H1 (cell line): ENCODE measurements at regions not wholly inside any gene's neighbourhood (a gene's known extent, or its start where the extent isn't known, plus 50 kb on each side); places are given as distances from the start of the nearest gene placed in this dataset.

ENCODE experiments used
- CTCF ChIA-PET: fragments of 300-600 bp; sonication (Branson Sonifier 250); formaldehyde crosslinking; loops from one replicate; lab custom pipeline; 2021; ENCODE audit not compliant: partially characterized antibody; lab: Charles Lee
- POLR2A ChIA-PET: fragments of 300-600 bp; sonication (Branson Sonifier 250); formaldehyde crosslinking; loops from one replicate; lab custom pipeline; 2021; ENCODE audit warnings: inconsistent platforms; ENCODE audit not compliant: partially characterized antibody; lab: Charles Lee
- DNase-seq, 2 experiments: peaks; one replicate each; pipeline versions ENCODE4 v3.0.0 to v3.0.0-alpha.2; 2010 to 2022; ENCODE audit warnings: low spot score in 2 of 2, low read depth in 1 of 2, mixed read lengths in 1 of 2
- FAIRE-seq: peaks from 2 replicates; lab custom pipeline; 2011; peaks lifted over from hg19 to GRCh38; lab: Jason Lieb, UNC
- H2AFZ ChIP-seq: 2 replicates; pipeline ENCODE4 v1.8.1; 2012; ENCODE audit warnings: low read length, inconsistent platforms
- H2AK5ac ChIP-seq: 2 replicates; pipeline ENCODE4 v1.6.1; 2013; ENCODE audit warnings: low read depth, low read length
- H2BK120ac ChIP-seq: replicated peaks from 2 replicates; pipeline ENCODE3; 2013; ENCODE audit warnings: low read depth, low read length, inconsistent platforms
- H2BK12ac ChIP-seq: 2 replicates; pipeline ENCODE4 v1.6.1; 2013; ENCODE audit warnings: low read depth, low read length
- H2BK15ac ChIP-seq: 2 replicates; pipeline ENCODE4 v1.6.1; 2013; ENCODE audit warnings: low read length
- H2BK20ac ChIP-seq: 2 replicates; pipeline ENCODE4 v1.6.1; 2013; ENCODE audit warnings: low read length
- H2BK5ac ChIP-seq: 2 replicates; pipeline ENCODE4 v1.6.1; 2013; ENCODE audit warnings: low read depth, low read length
- H3K14ac ChIP-seq: 2 replicates; pipeline ENCODE4 v1.6.1; 2013; ENCODE audit warnings: inconsistent platforms; ENCODE audit not compliant: insufficient read length
- H3K18ac ChIP-seq: 2 replicates; pipeline ENCODE4 v1.6.1; 2013; ENCODE audit warnings: low read length; ENCODE audit errors: extremely low read depth
- H3K23ac ChIP-seq: 2 replicates; pipeline ENCODE4 v1.6.1; 2013; ENCODE audit warnings: inconsistent platforms; ENCODE audit not compliant: insufficient read length
- H3K23me2 ChIP-seq: 2 replicates; pipeline ENCODE4 v1.6.1; 2013; ENCODE audit warnings: low read depth, low read length
- H3K27ac ChIP-seq: 2 replicates; pipeline ENCODE4 v1.6.1; 2011; ENCODE audit warnings: low read depth, low read length, inconsistent platforms
- H3K27me3 ChIP-seq, 4 experiments: replicated peaks in 1 of 4; 1 replicate in 1 of 4; 2 replicates in 3 of 4; pipeline versions ENCODE4 v1.6.1 to v1.8.1; 2011 to 2013; ENCODE audit warnings: low read length in 3 of 4, mild to moderate bottlenecking in 3 of 4, inconsistent platforms in 2 of 4, mixed read lengths in 2 of 4, moderate library complexity in 1 of 4; ENCODE audit not compliant: control insufficient read depth in 3 of 4, insufficient read depth in 3 of 4; ENCODE audit errors: extremely low read depth in 1 of 4
- H3K36me3 ChIP-seq, 4 experiments: 2 replicates each; pipeline versions ENCODE4 v1.6.1 to v1.8.1; 2011 to 2013; ENCODE audit warnings: mild to moderate bottlenecking in 4 of 4, low read length in 3 of 4, moderate library complexity in 2 of 4, control low read depth in 1 of 4, inconsistent platforms in 1 of 4; ENCODE audit not compliant: insufficient read depth in 4 of 4, control insufficient read depth in 2 of 4
- H3K4ac ChIP-seq: replicated peaks from 2 replicates; pipeline ENCODE3; 2013; ENCODE audit warnings: low read length, low read depth, mixed read lengths, inconsistent platforms; ENCODE audit not compliant: insufficient read length
- H3K4me1 ChIP-seq, 4 experiments: replicated peaks in 1 of 4; 1 replicate in 1 of 4; 2 replicates in 3 of 4; pipeline versions ENCODE4 v1.6.1 to v1.8.1; 2011 to 2013; ENCODE audit warnings: low read length in 3 of 4, inconsistent platforms in 2 of 4, mixed read lengths in 1 of 4; ENCODE audit not compliant: insufficient read depth in 4 of 4, control insufficient read depth in 3 of 4
- H3K4me2 ChIP-seq, 2 experiments: 2 replicates each; pipeline versions ENCODE4 v1.6.1 to v1.8.1; 2011 to 2013; ENCODE audit warnings: low read depth in 2 of 2, low read length in 2 of 2, control low read depth in 1 of 2, inconsistent platforms in 1 of 2, mild to moderate bottlenecking in 1 of 2; ENCODE audit not compliant: insufficient read depth in 1 of 2
- H3K4me3 ChIP-seq, 4 experiments: fragments of 200-600, 300-600 bp in 1 of 4; sonication (generic), shearing (Covaris generic), sonication (Bioruptor Twin) in 1 of 4; 2 replicates each; pipeline versions ENCODE4 v1.5.1 to v1.8.1; 2011 to 2016; ENCODE audit warnings: low read length in 4 of 4, low read depth in 3 of 4, control low read depth in 2 of 4, inconsistent platforms in 2 of 4, mild to moderate bottlenecking in 2 of 4, mixed read lengths in 1 of 4, moderate library complexity in 1 of 4; ENCODE audit not compliant: insufficient read depth in 2 of 4; ENCODE audit errors: extremely low read depth in 1 of 4
- H3K56ac ChIP-seq: replicated peaks from 2 replicates; pipeline ENCODE3; 2013; ENCODE audit warnings: low read depth, mild to moderate bottlenecking, mixed read lengths, low read length, inconsistent platforms; ENCODE audit not compliant: insufficient read length
- H3K79me1 ChIP-seq: 2 replicates; pipeline ENCODE4 v1.6.1; 2013; ENCODE audit warnings: low read depth, low read length, control low read depth
- H3K79me2 ChIP-seq, 2 experiments: 2 replicates each; pipeline versions ENCODE4 v1.6.1 to v1.8.1; 2012 to 2013; ENCODE audit warnings: low read length in 2 of 2, mild to moderate bottlenecking in 2 of 2, inconsistent platforms in 1 of 2; ENCODE audit not compliant: insufficient read depth in 2 of 2, control insufficient read depth in 1 of 2
- H3K9ac ChIP-seq, 4 experiments: replicated peaks in 1 of 4; 1 replicate in 1 of 4; 2 replicates in 3 of 4; pipeline versions ENCODE4 v1.6.1 to v1.8.1; 2011 to 2013; ENCODE audit warnings: low read depth in 3 of 4, low read length in 3 of 4, control low read depth in 2 of 4, mild to moderate bottlenecking in 2 of 4, moderate library complexity in 2 of 4, inconsistent platforms in 1 of 4; ENCODE audit errors: extremely low read depth in 1 of 4
- H3K9me3 ChIP-seq, 2 experiments: 2 replicates each; pipeline versions ENCODE4 v1.6.1 to v1.8.1; 2012 to 2013; ENCODE audit warnings: mild to moderate bottlenecking in 2 of 2, moderate library complexity in 2 of 2, control low read depth in 1 of 2, inconsistent platforms in 1 of 2, low read depth in 1 of 2, low read length in 1 of 2, mixed read lengths in 1 of 2; ENCODE audit not compliant: insufficient read depth in 2 of 2
- H4K20me1 ChIP-seq, 2 experiments: replicated peaks in 1 of 2; 2 replicates each; pipeline versions ENCODE3 to v1.8.1; 2011 to 2013; ENCODE audit warnings: inconsistent platforms in 2 of 2, low read length in 2 of 2, mild to moderate bottlenecking in 1 of 2; ENCODE audit not compliant: insufficient read depth in 2 of 2, control insufficient read depth in 1 of 2
- H4K5ac ChIP-seq: 2 replicates; pipeline ENCODE4 v1.6.1; 2013; ENCODE audit warnings: low read length, low read depth, mixed read lengths, inconsistent platforms; ENCODE audit not compliant: insufficient read length
- H4K8ac ChIP-seq: 2 replicates; pipeline ENCODE4 v1.8.0; 2013; ENCODE audit warnings: mild to moderate bottlenecking, moderate library complexity, low read length, inconsistent platforms; ENCODE audit not compliant: insufficient read depth; ENCODE audit errors: extremely low read depth
- H4K91ac ChIP-seq: replicated peaks from 2 replicates; pipeline ENCODE3; 2013; ENCODE audit warnings: low read length, mixed read lengths, inconsistent platforms; ENCODE audit not compliant: insufficient read length
- MAFK ChIP-seq: IDR thresholded peaks from 2 replicates; pipeline ENCODE4 v1.6.1; 2012; ENCODE audit warnings: low read depth, mild to moderate bottlenecking, improper control_type of control experiment, low read length
- POLR2AphosphoS5 ChIP-seq: IDR thresholded peaks from 2 replicates; pipeline ENCODE4 v1.6.1; 2011; ENCODE audit warnings: low read depth, low read length
- TEAD4 ChIP-seq: IDR thresholded peaks from 2 replicates; pipeline ENCODE4 v1.6.1; 2012; ENCODE audit warnings: low read depth, low read length, inconsistent platforms, mixed read lengths
- WGBS, 2 experiments: shearing (Covaris generic) in 1 of 2; methylation state at CpG; one replicate each; pipeline versions ENCODE4 v1.1.6 to v1.1.7; 2013 to 2015; ENCODE audit warnings: low lambda C conversion rate in 2 of 2, mixed read lengths in 2 of 2, inconsistent platforms in 1 of 2, low coverage in 1 of 2, missing lambda C conversion rate in 1 of 2; ENCODE audit not compliant: insufficient replicate concordance in 2 of 2, insufficient coverage in 1 of 2, insufficient read length in 1 of 2; ENCODE audit errors: extremely low coverage in 1 of 2, missing lambda C conversion rate in 1 of 2; 5-methylcytosine and 5-hydroxymethylcytosine counted together

- Histone ChIP-seq H3K4ac (no peak overlapping the region), H3K56ac (no peak overlapping the region), H3K79me1 (no peaks in the 10 kb centered on the region), H2BK12ac (no peak overlapping the region), H4K5ac (no peak overlapping the region), H3K27me3 (no peaks in the 10 kb centered on the region), H4K91ac (no peak overlapping the region), H2BK20ac (no peak overlapping the region), H3K4me3 (no peak overlapping the region), H3K23me2 (no peaks in the 10 kb centered on the region), H4K8ac (no peak overlapping the region), H2BK120ac (no peak overlapping the region), H2BK15ac (no peak overlapping the region), H3K4me2 (no peak overlapping the region), H3K9me3 (no peaks in the 10 kb centered on the region), H3K23ac (no peak overlapping the region), H3K36me3 (no peaks in the 10 kb centered on the region), H4K20me1 (no peaks in the 10 kb centered on the region), H3K18ac (no peak overlapping the region), H3K79me2 (no peaks in the 10 kb centered on the region), H2BK5ac (no peak overlapping the region), H2AK5ac (no peak overlapping the region), H3K27ac (no peak overlapping the region), H2AFZ (no peak overlapping the region), H3K9ac (no peak overlapping the region; a peak in 2 of 7 replicates), H3K4me1 (peaks cover 0 to 6% (median 0%) of the 10 kb centered on the region in 4 experiments; a peak in 1 of 7 replicates), H3K14ac (no peak overlapping the region)
- DNase-seq (no peak), FAIRE-seq (no peak)
- POLR2A ChIA-PET, result no interaction called here
- WGBS, 2 experiments, result 96% methylated on average over 2 of the region's 2 CpGs; no CpG with 5 or more reads in 1 of the 2 experiments
- CTCF ChIA-PET, result interaction anchor here (1.0 to 1.1 kb wide), 2 partner anchors 14 to 136 kb away, joined by 3 to 4 read pairs; no protein-coding TSS in a partner anchor
- TF ChIP-seq POLR2AphosphoS5, result no peak
- TF ChIP-seq MAFK, result no peak
- TF ChIP-seq TEAD4, result no peak
Measured at GRCh38 chr10:128995676-128996075, 471.4 kb upstream of the MGMT start.
